Colon (tissue), 2 donors: ENCODE measurements at regions not wholly inside any gene's neighbourhood (a gene's known extent, or its start where the extent isn't known, plus 50 kb on each side); places are given as distances from the start of the nearest gene placed in this dataset.

Source experiments
- FAIRE-seq: peaks from 2 replicates; lab custom pipeline; 2012; peaks lifted over from hg19 to GRCh38; lab: Jason Lieb, UNC
- donor health status: control.
- donor health status: control.

GRCh38 chr2:75801234-75801982, 90.7 kb upstream of the GCFC2 start:
- FAIRE-seq, result no peak

GRCh38 chr2:75800456-75800855, 89.7 kb upstream of the GCFC2 start:
- no peak for FAIRE-seq

- FAIRE-seq, result no peak
These were observed 89.1 kb upstream of the GCFC2 start for GRCh38 chr2:75799859-75800258.

DNA sequence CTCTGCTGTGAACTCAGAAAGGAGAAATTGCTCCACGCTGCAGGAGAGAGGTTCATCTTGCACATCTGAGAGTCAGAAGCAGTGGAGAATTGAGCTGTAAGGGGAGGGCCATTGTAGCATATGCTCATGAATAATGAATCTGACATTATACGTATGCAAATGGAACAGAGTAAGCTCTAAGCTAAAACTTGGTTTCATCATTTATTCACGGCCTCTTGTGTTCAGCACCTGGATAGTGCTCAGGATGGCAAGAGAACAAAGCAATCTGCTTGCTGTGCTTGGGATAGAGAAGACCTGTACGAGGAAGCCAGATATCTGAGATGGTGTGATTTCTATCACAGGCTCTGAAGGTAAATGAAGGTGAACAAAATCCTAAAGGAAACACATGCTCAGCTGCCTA, 87.9 kb upstream of the GCFC2 start:
- no peak for FAIRE-seq

DNA sequence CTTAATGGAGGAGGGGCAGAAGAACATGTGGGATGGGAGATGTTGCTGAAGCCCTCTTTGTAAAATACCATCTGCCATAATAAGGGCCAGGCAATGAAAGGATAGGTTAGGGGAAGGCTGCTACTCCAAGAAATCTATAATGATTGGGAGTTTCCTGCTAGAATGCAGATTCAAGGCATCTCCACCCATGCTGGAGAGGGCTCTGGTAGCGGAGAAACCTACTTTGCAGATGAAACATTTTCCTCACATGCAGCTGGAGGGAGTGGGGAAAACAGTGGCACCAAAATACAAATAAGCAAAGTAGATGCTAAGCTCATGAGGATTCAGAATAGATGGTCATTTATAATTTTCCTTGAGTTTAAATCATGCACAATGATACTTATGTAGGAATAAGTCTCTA, 82.3 kb upstream of the GCFC2 start:
- FAIRE-seq, result no peak

GRCh38 chr2:75792146-75792545, 81.4 kb upstream of the GCFC2 start:
- FAIRE-seq, result no peak

- no peak for FAIRE-seq
These were observed 80.2 kb upstream of the GCFC2 start for GRCh38 chr2:75790814-75791467.

DNA sequence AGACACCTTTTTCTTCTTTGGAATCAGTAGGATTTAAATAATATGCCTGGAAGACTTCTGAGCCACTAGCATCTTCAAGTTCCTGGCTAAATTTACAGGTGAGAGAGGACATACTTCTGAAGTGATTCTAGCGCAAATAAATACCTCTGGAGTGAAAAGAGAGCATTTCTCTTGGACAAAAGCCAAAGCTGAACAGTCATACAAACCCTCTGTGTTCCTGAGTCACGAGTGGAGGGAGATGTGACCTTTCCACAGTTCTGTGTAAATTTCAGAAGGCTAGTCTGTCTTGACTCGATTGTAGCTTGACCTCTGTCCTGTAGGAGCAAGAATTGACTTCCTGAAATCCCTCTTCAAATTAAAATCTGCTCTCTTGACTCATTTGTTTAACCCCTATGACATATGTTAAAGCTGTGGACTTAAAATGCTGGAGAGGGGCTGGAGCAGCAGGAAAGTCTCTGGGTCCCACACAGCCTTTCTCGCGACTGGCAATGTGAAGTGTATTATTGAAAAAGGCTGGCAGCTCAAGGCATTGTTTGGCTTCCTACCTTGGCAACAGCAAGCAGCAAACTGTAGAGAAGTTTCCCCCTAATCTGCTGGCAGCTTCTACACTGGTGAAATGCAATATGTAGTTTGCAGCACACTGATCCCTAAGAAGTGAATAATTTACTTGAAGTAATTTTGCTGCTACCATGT, 79.6 kb upstream of the GCFC2 start:
- no peak for FAIRE-seq

GRCh38 chr2:75788902-75789301, 78.2 kb upstream of the GCFC2 start:
- no peak for FAIRE-seq

GRCh38 chr2:75788154-75788553, 77.4 kb upstream of the GCFC2 start:
- FAIRE-seq, result no peak

DNA sequence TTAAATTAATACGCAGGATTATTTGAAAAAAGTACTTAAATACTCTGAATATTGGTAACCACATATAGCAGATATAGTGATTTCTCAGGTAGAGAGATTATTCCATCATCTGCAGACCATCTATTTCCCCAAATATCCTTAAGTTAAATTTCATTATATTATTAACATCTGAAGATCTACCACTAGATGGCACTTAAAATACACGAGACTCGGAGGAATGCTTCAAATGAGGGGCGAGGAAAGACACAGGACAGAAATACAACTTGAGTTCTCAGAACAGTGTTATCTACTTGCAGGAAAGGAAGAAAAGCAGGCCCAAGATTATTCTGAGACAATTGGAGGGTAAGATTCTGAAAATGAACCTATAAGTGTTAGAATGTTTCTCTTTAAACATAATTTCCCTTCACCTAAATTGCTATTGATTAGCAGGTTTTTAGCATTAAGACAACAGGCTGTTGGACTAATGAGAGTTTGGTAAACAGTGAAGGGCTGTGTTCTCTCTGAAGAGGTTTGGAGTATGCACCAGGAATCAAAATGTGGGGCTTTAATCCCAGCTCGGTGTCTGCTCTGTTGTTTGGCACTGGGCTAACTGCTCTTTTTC, 76.9 kb upstream of the GCFC2 start:
- FAIRE-seq, result no peak

- FAIRE-seq, result no peak
These were observed 64.7 kb upstream of the GCFC2 start for GRCh38 chr2:75775311-75775823.

DNA sequence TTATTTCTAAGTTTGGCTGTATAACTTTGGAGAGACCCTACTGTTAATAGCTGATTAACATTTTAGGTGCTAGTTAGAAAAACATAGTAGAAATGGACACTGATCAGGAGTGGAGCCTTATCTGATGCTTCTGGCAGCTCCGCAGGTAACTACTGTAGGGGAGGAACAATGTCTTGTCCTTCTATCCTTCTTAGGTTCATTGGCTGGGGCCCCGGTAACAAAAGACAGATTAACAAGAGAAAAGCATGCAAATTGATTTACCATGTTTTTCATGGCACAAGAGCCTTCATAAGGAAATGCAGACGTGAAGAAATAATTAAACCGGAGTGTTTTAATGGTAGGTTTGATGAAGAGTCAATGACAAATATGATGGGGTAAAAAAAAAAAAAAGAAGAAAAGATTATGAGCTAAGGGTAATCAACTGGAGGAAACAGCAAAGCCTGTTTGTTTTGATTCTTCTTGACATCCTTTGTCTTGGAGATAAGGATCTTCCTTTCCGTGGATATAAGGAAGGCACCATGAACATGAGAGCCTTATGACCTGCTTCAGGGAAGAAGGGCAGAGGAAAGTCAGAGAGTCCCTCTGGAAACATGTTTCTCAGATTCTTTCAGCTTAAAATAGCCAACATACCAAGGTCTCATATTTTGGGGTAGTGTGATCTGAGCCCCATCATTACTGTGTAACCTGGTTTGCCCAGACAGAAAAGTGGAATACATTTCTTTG, 62.4 kb upstream of the GCFC2 start:
- no peak for FAIRE-seq

GRCh38 chr2:75765798-75766197, 55.1 kb upstream of the GCFC2 start:
- no peak for FAIRE-seq

- no peak for FAIRE-seq
These were observed 53.9 kb upstream of the GCFC2 start for GRCh38 chr2:75764611-75765010.
